GM19395 (cell line): ENCODE measurements at regions not wholly inside any gene's neighbourhood (a gene's known extent, or its start where the extent isn't known, plus 50 kb on each side); places are given as distances from the start of the nearest gene placed in this dataset.
"Not testable (repeated sequence)": the region's sequence is repeated elsewhere in the genome, so short reads cannot be mapped to it uniquely, and the experiment has no call there.

Experiments
- ATAC-seq: cut with Tn5 transposase; IDR thresholded peaks from one replicate; pipeline ENCODE4 v1.9.1; 2021; ENCODE audit warnings: mild to moderate bottlenecking, moderate library complexity; ENCODE audit not compliant: unreplicated experiment

DNA sequence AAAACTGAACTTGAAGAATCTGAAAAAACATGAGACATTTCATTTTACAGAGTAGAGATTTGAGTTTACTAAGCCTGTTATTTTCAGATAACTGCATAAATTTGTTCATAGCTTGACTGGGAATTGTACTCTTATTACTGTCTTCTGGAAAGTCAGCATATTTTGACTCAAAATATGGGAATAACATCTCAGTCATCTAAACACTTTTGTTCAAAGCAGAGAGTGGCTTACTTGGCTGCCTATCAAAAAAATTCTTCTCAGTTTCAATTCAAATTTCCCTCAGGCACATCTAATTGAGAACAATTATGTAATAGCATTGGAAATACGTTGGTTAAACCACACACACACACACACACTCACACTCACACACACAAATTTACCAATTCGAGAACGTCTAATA, 384.6 kb downstream of the ARL4A start:
- ATAC-seq: no peak

DNA sequence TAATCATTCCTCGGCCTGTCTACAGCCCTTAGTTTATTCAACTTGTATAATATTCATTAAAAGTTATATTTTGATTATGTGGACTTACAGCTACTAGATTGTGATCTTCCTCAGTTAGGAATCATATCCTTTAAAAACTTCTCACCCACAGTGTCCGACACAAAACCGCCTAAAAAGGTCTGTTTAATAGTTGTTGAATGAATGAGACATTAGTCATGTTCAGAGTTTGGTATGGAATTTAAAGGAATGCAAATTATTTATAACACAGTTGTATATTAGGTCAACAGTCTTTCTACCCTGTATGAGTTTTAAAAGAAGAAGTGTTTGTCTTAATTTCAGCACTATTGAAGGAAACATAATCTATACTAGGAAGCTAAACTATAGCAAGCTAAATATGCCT, 390.0 kb downstream of the ARL4A start:
- no peak for ATAC-seq

GRCh38 chr7:13078105-13078504, 390.7 kb downstream of the ARL4A start:
- no peak for ATAC-seq

DNA sequence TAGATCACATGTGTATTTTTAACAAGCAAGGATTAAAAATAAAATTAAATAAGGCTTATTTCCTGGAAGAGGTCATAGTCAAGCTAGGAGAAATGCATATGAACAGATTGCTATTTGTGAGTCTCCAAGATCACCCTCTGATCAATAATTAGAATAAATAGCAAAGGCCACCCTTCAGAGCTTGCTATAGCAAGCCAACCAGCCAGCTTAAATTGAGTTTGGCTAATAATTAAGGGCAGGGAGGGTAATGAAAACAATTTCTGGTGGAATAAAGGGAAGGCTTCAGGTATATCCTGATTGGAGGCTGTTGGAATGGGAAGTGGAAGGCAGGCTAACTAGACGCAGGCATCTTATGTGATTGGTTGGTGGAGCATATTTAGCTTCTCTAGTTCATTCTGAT, 403.5 kb downstream of the ARL4A start:
- ATAC-seq: no peak

GRCh38 chr7:13091974-13092707, 404.7 kb downstream of the ARL4A start:
- ATAC-seq: no peak

GRCh38 chr7:13092708-13093005, 405.2 kb downstream of the ARL4A start:
- ATAC-seq: no peak

DNA sequence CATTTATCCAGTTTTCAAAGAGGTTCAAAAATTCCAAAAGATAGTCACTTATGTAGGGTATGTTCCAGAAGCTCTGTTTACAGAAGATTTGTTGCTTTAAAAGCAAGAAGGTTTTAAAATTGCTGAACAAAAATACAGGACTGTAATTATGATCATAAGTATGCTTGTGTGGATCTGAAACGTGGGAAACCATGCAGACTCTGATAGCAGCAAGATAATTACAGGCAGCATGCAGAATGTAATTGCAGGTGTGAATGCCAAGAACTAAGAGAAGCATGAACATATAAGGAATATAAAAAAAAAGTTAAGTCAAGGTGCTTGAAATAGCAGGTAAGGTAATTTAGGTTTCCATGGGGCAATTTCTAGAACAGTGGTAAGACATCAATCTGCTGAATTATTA, 405.7 kb downstream of the ARL4A start:
- ATAC-seq: no peak

DNA sequence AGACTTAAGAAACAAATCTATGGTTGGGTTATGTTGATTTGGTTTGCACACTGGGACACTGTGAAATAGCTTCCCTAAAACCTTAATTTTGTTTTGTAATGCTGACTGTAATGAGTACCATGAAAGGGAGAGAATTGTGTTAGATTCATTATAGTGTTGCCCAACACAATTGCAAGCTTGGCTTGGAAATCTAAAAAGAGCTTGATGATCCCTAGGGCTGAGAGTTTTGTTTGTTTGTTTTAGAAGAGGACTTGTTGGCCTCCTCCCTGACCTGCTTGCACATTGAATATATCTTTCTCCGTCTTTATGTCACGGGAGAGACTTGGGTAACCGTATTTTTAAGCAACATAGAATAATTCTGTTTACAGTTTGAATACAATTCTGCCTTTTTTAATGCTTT, 410.1 kb downstream of the ARL4A start:
- no peak for ATAC-seq

DNA sequence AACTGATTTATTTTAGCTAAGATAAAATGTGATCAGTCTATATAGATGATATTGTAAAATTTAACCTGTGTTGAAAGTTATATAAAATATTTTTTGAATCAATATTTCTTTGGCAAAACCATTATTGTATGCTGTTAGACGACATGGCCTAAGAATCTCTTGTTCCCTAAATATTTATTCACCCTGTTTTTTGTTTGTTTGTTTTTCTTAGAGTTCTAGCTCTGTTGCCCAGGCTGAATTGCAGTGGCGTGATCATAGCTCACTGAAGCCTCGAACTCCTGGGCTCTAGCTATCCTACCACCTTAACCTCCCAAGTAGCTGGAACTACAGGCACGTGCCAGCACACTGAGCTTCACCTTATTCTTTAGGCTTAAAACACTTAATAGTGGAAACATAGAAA, 410.7 kb downstream of the ARL4A start:
- no peak for ATAC-seq

DNA sequence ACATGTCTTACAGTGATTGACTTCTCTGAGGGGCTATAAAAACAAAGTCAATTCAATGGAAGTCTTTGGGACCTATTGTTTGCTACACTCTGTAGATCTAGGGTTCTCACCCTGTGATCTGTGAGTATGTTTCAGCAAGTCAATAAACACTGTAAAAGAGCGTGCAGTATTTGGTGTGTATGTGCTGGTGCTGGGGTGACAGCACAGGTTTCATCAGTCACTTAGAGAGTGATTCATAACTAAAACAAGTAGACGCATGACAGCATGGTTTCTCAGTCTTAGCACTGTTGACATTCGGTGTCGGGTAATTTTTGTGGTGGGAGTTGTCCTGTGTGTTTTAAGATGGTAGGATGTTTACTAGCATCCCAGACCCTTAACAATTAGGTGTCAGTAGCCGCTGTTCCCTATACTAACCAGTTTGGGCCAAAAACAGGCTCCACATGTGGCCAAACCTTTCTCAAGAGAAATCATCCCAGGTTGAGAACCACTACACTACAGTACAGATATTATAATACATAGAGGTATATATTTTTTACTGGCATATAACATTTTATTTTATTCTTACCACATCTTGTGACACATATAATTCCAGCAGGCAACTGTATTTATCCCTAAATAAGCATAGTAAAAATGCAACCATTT, 411.8 kb downstream of the ARL4A start:
- ATAC-seq: peak; percentile 69

DNA sequence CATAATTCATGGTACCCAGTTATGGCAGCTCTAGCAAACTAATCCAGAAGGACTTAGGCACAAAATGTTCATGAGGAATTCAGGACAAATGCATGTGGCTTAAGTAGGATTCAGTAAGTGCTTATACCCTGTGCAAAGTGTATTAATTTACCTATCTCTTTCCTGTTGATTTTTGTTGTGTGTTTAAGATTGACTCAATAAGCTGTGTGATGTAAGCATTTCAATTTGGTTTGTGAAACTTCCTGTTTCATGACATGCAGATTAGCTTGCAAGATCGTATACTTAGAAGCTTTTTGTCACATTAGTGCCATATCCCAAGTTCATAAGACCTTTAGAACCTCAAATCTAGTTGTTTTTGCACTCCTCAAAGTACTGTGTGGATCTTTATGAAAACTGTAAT, 416.7 kb downstream of the ARL4A start:
- ATAC-seq: no peak

DNA sequence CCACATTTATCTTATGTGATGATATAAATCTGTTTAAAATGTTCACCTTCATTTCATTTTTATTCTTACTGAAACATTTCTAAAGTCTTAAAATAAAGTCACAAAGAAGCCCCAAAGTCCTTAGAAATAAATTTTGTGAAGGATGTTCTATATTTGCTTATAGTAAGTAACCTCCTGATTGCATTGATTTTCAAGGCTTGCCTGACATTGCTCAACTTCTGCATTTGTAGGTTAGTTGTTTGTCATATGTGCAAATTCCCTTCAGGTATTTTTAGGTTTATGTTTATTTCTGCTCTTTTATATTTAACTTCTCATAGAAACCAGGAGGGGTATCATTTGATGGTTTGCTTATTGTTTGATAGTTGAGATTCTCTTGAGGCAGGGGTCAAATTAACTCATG, 417.8 kb downstream of the ARL4A start:
- ATAC-seq: no peak

- no peak for ATAC-seq
These were observed 419.1 kb downstream of the ARL4A start for GRCh38 chr7:13106513-13106912.

- no peak for ATAC-seq
These were observed 419.9 kb downstream of the ARL4A start for GRCh38 chr7:13107291-13107690.

DNA sequence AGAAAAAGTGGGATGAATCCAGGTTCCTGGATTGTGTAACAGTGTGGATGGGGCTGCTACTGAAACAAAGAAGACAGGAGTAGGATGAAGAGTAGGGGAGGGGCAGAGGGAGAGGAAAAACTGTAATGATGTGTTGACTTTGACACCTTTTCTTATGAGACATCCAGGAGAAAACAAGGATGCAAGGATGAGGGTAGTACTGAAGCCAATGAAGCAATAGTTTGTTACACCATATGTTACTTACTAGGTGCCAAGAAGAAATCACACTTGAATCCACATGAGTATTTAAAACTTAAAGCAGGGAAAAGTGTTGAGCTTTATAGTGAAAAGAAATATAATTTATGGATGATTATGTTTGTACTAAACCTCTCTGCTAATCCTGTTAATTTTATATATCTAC, 420.6 kb downstream of the ARL4A start:
- no peak for ATAC-seq

- no peak for ATAC-seq
These were observed 421.8 kb downstream of the ARL4A start for GRCh38 chr7:13109201-13109600.

- no peak for ATAC-seq
These were observed 422.7 kb downstream of the ARL4A start for GRCh38 chr7:13110107-13110506.

- no peak for ATAC-seq
These were observed 423.8 kb downstream of the ARL4A start for GRCh38 chr7:13111230-13111629.

DNA sequence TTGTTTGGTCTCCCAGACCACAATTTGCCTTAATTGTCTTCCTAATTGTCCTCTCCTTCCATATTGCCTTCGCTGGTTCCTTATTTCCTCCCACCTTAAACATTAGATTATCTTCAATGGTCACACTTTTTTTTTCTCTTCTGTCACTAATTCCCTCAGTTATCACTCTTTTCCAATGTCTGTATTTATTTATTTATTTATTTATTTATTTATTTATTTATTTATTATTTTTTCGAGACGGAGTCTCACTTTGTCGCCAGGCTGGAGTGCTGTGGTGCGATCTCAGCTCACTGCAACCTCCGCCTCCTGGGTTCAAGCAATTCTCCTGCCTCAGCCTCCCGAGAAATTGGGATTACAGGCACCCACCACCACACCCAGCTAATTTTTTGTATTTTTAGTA, 426.8 kb downstream of the ARL4A start:
- not testable (repeated sequence) for ATAC-seq

- no peak for ATAC-seq
These were observed 427.8 kb downstream of the ARL4A start for GRCh38 chr7:13115157-13115772.

DNA sequence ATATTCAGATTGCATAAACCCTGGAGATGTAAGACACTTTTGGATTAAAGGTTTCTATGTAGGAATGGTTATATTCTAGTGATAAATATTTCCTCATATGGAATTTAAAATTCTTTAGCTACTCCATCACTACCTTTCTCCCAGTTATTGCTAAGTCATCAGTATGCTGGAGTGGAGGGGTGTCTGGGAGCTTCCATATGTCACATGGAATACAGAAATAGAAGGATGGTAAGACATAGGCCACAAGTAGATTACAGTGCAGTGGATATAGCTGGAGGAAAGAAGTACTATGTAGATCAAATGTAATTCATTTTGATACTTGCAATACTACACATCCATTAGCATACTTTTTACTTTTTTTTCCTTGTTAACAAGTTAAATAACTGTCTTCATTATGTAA, 428.4 kb downstream of the ARL4A start:
- ATAC-seq: no peak

DNA sequence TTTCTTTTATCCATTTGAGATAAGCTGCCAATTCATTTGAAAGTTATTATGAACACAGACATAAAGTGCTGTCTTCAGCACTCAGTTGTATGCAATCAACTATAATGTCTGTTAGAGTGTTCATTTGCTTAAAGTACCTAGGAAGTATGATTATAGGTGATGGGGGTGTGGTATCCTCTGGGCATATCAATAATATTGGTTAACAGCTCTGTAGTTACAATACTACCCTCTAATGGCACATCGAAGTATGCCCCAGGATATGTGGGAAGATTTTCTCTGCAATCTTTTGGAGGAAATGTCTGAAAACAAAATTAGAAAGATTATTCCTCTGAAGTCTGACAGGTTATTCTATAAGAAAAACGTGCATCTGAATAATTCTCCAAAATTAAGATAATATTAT, 429.7 kb downstream of the ARL4A start:
- ATAC-seq: no peak

DNA sequence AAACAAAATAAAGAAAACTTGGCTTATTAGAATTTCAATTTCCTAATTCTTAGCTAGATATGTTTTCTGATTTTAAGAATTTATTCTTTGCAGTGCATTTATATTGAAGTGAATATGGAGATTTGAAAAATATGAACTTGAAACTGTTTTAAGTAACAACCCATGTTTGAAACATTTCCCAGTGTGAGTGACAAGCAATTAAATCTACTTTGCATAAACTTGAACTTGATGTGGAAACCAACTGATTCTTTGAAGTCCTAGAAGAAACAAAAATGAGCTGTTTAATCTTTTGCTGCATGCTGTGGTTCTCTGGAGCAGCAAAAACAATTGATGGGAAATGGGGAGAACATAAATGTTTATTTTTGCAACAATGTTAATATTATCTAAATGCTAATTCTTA, 430.2 kb downstream of the ARL4A start:
- no peak for ATAC-seq
